GM12878 (cell line): ENCODE measurements at regions not wholly inside any gene's neighbourhood (a gene's known extent, or its start where the extent isn't known, plus 50 kb on each side); places are given as distances from the start of the nearest gene placed in this dataset.

ENCODE experiments used
- CTCF ChIP-seq, 3 experiments: IDR thresholded peaks in 2 of 3; conservative IDR thresholded peaks in 1 of 3; 2 replicates each; pipeline ENCODE4 v1.5.1; 2011; ENCODE audit warnings: low read depth in 3 of 3, low read length in 3 of 3, mild to moderate bottlenecking in 3 of 3, control low read depth in 2 of 3, moderate library complexity in 2 of 3, inconsistent platforms in 1 of 3, mixed read lengths in 1 of 3; ENCODE audit not compliant: control insufficient read depth in 2 of 3, insufficient read depth in 1 of 3; ENCODE audit errors: extremely low read depth in 1 of 3
- E2F4 ChIP-seq: IDR thresholded peaks from 2 replicates; pipeline ENCODE4 v1.6.1; 2012; ENCODE audit warnings: low read depth, low read length, improper control_type of control experiment
- FOXM1 ChIP-seq: IDR thresholded peaks from 2 replicates; pipeline ENCODE4 v1.6.1; 2012; ENCODE audit warnings: low read depth, mild to moderate bottlenecking, inconsistent platforms, low read length, moderate library complexity
- IRF3 ChIP-seq: fragments of 450-650 bp; IDR thresholded peaks from 2 replicates; pipeline ENCODE4 v1.6.1; 2014; ENCODE audit warnings: mild to moderate bottlenecking
- MYC ChIP-seq: IDR thresholded peaks from 2 replicates; pipeline ENCODE4 v1.6.1; 2011; ENCODE audit warnings: mild to moderate bottlenecking, low read length, moderate library complexity, inconsistent platforms; ENCODE audit not compliant: insufficient read depth, insufficient replicate concordance, insufficient read length, severe bottlenecking
- NFYA ChIP-seq: IDR thresholded peaks from 2 replicates; pipeline ENCODE4 v1.6.1; 2011; ENCODE audit warnings: low read depth, mild to moderate bottlenecking, low read length, improper control_type of control experiment, borderline replicate concordance
- PKNOX1 ChIP-seq: fragments of 450-650 bp; IDR thresholded peaks from 2 replicates; pipeline ENCODE4 v1.6.1; 2016; ENCODE audit warnings: mild to moderate bottlenecking
- POLR2A ChIP-seq: IDR thresholded peaks from 2 replicates; pipeline ENCODE4 v1.6.1; 2011; ENCODE audit warnings: low read depth, mild to moderate bottlenecking, low read length
- RAD21 ChIP-seq: IDR thresholded peaks from 2 replicates; pipeline ENCODE4 v1.6.1; 2011; ENCODE audit warnings: mild to moderate bottlenecking, low read depth, low read length, moderate library complexity; ENCODE audit not compliant: insufficient read depth
- RFX5 ChIP-seq: IDR thresholded peaks from 2 replicates; pipeline ENCODE4 v1.6.1; 2011; ENCODE audit warnings: low read depth, low read length, improper control_type of control experiment
- SMC3 ChIP-seq: IDR thresholded peaks from 2 replicates; pipeline ENCODE4 v1.6.1; 2011; ENCODE audit warnings: low read length, improper control_type of control experiment, borderline replicate concordance
- TCF12 ChIP-seq: IDR thresholded peaks from 2 replicates; pipeline ENCODE4 v1.6.1; 2011; ENCODE audit warnings: low read depth, mild to moderate bottlenecking, low read length

- TF ChIP-seq TCF12, result no peak
- TF ChIP-seq FOXM1, result no peak
- TF ChIP-seq CTCF (IDR thresholded peaks at IDR 0.05 in 2 of 3, conservative IDR thresholded peaks at IDR 0.05 in 1 of 3; ENCODE audit: control insufficient read depth in 2 of 3, extremely low read depth in 1 of 3, insufficient read depth in 1 of 3, low read depth in 3 of 3, low read length in 3 of 3), result no peak
- no peak for TF ChIP-seq E2F4
- no peak for TF ChIP-seq IRF3
- TF ChIP-seq RAD21, result no peak
- no peak for TF ChIP-seq NFYA
- no peak for TF ChIP-seq PKNOX1
- no peak for TF ChIP-seq MYC
- TF ChIP-seq SMC3, result no peak
- TF ChIP-seq POLR2A, result no peak
- TF ChIP-seq RFX5, result no peak
These were observed 149.9 kb downstream of the FBXO8 start for GRCh38 chr4:174133551-174133950.
